Renal cortical epithelial cell (primary cell): ENCODE measurements at regions not wholly inside any gene's neighbourhood (a gene's known extent, or its start where the extent isn't known, plus 50 kb on each side); places are given as distances from the start of the nearest gene placed in this dataset.

Experiments
- DNase-seq: peaks from one replicate; pipeline ENCODE4 v3.0.0-alpha.2; 2011; ENCODE audit warnings: low read depth

GRCh38 chr1:82972841-82973553, 1025.9 kb downstream of the TTLL7 start:
- no peak for DNase-seq

GRCh38 chr1:82969340-82969739, 1029.6 kb downstream of the TTLL7 start:
- no peak for DNase-seq

GRCh38 chr1:82962658-82963057, 1036.3 kb downstream of the TTLL7 start:
- no peak for DNase-seq

DNA sequence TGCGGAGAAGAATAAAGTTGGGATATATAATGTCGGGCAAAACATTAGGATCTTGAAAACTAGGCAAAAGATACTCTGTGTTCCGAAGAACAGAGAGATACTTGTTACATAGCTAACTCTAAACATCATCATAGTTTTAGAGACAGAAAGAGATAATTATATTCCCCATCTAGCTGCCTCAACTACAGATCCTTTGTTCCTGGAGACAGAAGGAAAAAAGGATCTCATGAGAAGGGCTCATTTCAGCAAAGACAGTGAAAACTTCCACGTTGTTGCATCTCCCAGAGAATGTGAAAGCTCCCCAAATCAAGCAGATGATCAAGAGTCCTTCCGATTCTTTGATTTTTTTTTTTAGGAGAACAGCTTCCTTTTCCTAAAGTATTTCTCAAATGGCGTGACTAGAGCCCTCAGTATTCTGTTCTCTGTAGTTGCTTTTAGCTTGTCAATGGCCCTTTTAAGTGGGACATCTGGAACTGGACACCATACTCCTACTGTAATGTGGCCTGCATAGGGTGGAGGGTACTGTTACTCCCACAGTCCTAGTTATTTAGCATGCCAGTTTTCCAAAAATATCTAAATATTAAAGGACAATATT, 1048.2 kb downstream of the TTLL7 start:
- no peak for DNase-seq

GRCh38 chr1:82948386-82948785, 1050.5 kb downstream of the TTLL7 start:
- DNase-seq: no peak

- no peak for DNase-seq
Measured at GRCh38 chr1:82947278-82947677, 1051.7 kb downstream of the TTLL7 start.

- DNase-seq: no peak
Measured at GRCh38 chr1:82946096-82946605, 1052.8 kb downstream of the TTLL7 start.

GRCh38 chr1:82944822-82945221, 1054.1 kb downstream of the TTLL7 start:
- DNase-seq: no peak

GRCh38 chr1:82934074-82934473, 1064.9 kb downstream of the TTLL7 start:
- no peak for DNase-seq

DNA sequence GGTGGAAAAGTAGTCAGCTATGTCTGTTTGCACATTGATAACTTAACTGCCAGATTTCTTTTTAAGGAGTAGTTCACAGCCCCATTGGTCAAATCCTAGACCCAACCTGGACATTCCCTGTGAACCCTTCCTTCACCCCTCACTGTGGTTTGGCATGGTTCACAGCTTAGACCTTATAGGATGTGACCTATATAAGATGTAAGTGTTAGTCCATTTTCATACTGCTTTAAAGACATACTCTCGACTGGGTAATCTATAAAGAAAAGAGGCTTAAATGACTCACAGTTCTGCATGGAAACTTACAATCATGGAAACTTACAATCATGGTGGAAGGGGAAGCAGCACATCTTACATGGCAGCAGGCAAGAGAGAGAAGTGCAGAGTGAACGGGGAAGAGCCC, 1066.2 kb downstream of the TTLL7 start:
- DNase-seq: no peak

GRCh38 chr1:82932207-82932606, 1066.7 kb downstream of the TTLL7 start:
- no peak for DNase-seq

- peak; percentile 42 for DNase-seq
Measured at GRCh38 chr1:82931006-82931405, 1067.9 kb downstream of the TTLL7 start.

DNA sequence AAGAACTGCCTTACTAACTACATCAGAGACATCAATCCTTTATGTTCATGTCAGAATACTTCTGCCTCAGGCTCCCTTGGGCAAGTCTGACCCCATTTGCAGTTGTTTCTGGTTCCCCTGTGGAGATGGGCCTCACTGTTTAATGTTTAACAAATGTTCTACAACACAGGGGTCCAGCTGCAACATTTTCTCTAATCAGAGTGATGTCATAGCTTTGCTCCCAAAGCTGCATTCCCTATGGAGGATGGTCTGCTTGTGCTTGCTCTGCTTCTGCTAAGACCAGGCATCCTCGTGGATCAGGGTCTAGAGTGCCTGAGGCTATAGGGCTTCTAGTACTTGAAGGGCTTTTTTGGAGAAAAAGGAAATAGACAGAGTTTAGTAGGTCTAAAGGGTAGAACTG, 1071.2 kb downstream of the TTLL7 start:
- DNase-seq: peak; percentile 61

DNA sequence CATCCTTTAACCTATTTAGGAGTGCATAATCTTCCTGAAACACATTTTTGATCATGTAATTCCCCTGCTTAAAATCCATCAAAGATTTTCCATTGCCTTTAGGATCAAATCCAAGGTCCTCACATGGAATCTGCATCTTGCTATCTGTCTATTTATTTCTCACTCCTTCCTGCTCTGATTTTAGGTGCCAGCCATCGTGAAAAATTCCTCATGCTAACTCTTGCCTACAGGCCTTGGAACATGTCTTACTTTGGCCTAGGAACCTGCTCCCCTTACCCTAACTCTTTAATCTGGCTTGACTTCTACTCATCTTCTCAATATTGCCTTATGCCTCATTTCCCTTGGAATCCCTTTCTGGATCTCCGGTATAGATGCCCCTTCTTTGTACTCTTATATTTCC, 1074.3 kb downstream of the TTLL7 start:
- no peak for DNase-seq

DNA sequence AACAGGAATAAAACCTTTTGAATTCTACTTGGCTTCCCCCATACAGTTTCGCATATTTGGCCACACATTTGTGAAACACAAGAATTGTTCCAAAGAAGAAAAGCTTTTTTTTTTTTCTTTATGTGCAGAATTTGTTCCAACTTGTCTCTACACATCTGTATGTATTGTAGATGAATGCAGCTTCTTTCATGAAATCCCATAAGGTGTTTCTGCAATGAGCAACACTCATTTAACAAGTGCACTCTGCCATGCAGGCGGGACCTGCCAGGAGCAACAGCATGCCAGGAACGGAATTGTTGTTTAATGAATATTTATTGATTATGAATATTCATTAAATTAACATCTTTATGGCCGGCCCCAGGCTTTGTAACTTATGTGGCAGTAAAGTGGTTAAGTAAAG, 1075.0 kb downstream of the TTLL7 start:
- peak; percentile 36 for DNase-seq

GRCh38 chr1:82921759-82922158, 1077.2 kb downstream of the TTLL7 start:
- DNase-seq: no peak

DNA sequence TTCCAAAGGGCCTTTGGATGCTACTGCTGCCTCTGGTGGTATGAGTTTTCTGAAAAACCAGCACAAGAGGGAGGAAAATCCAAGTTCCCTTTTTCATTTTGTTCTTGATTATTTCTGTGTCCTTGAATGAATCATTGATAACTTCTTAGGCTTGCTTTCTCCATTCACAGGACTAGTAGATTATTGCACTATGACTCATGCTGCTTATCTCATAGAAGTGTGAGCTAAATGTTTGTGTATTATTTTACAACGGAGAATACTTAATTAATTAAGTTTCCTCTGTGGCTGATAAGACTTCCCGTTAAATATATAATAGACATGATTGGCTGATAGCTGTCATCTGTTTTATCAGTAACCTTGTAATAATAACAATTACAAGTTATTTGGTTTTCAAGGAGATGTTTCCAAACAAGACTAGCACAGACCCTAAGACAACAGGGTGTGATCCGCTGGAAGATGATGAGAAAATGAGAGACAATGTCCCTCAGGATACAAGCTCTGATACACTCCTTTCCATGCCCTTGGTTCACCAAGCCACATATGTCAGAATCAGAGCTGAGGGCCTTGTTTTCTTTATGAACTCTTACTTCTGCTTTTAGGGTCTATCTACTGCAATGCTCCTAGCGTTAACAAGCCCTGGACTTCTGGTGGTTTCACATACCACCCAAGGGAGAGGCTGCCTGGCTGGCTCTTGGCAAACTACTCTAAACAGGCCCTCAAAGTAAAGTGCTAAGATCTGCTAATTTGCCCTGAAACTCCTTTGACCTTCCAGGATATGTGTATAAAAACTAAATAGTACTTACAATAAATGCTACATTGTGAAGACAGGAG, 1078.3 kb downstream of the TTLL7 start:
- DNase-seq: peak; percentile 62

DNA sequence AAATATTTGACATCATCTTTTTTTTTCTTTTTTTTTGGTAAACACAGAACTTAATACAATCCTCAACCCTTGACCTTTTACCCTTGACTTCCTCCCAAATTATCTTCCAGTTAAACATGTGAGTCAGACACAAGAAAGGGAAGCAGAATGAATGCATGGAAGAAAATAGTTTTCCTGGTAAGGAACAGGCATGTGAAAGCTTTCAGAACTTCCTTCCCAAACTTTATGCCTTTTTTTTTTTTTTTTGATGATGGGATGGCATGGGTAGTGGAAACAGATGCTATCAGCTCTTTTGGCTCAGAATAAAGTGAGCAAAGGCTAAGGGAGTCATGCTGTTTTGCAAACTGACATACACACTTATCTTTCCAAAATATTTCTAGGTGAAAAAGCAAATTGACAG, 1079.1 kb downstream of the TTLL7 start:
- no peak for DNase-seq

DNA sequence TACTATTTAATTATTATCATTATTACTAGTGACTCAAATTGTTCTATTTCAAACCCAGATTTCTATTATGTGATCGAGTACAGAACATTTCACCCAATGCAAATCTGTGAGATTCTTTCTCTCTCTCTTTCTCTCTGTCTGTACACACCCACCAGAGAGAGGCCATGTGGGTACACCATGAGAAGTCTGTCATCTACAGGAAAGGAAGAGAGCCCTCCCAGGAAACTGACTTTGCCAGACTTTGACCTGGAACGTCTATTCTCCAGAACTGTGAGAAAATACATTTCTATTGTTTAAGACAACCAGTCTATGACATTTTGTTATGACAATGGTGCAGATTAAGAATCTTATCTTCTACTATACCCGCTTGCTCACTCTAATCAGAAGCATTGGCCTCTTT, 1091.6 kb downstream of the TTLL7 start:
- DNase-seq: no peak

- no peak for DNase-seq
Measured at GRCh38 chr1:82903626-82904025, 1095.3 kb downstream of the TTLL7 start.

- DNase-seq: no peak
Measured at GRCh38 chr1:82901561-82901960, 1097.4 kb downstream of the TTLL7 start.

GRCh38 chr1:82901118-82901517, 1097.8 kb downstream of the TTLL7 start:
- DNase-seq: no peak

- DNase-seq: no peak
Measured at GRCh38 chr1:82899017-82899416, 1098.3 kb downstream of the ADGRL2 start.
